Brain microvascular endothelial cell (primary cell): ENCODE measurements at regions not wholly inside any gene's neighbourhood (a gene's known extent, or its start where the extent isn't known, plus 50 kb on each side); places are given as distances from the start of the nearest gene placed in this dataset.

Experiments
- DNase-seq: peaks from one replicate; pipeline ENCODE4 v3.0.0-alpha.2; 2020
- H3K27ac ChIP-seq: fragments of 250-450 bp; sonication (Bioruptor Pico); 2 replicates; pipeline ENCODE4 v1.5.1; 2020; ENCODE audit warnings: mild to moderate bottlenecking, moderate library complexity
- H3K27me3 ChIP-seq: fragments of 250-450 bp; sonication (Bioruptor Pico); replicated peaks from 2 replicates; pipeline ENCODE4 v1.5.1; 2020; ENCODE audit warnings: mild to moderate bottlenecking
- H3K36me3 ChIP-seq: fragments of 250-450 bp; sonication (Bioruptor Pico); replicated peaks from 2 replicates; pipeline ENCODE4 v1.5.1; 2020; ENCODE audit warnings: mild to moderate bottlenecking
- H3K4me3 ChIP-seq: 2 replicates; pipeline ENCODE4 v1.5.1; 2011; ENCODE audit warnings: low read depth, mild to moderate bottlenecking, control low read depth, low read length, moderate library complexity
- CTCF ChIP-seq: IDR thresholded peaks from 2 replicates; pipeline ENCODE4 v1.5.1; 2011; ENCODE audit warnings: low read depth, mild to moderate bottlenecking, moderate library complexity, low read length, control low read depth, inconsistent platforms; ENCODE audit errors: missing control alignments
- in situ Hi-C: cut with HindIII; loops from 2 replicates; pipeline ENCODE4 v1.10.0; 2017; ENCODE audit warnings: low sequenced_read_pairs, low pct_ligation_motif_present

GRCh38 chr2:156031121-156031520 lies 301.4 kb downstream of the NR4A2 start:
- no peak for DNase-seq
- Histone ChIP-seq H3K4me3 (no peak overlapping the region), H3K27ac (no peak overlapping the region), H3K36me3 (no peaks in the 10 kb centered on the region), H3K27me3 (no peaks in the 10 kb centered on the region)
- no peak for TF ChIP-seq CTCF
- in situ Hi-C loops, result no loop called here

GRCh38 chr2:156023229-156023869 lies 309.2 kb downstream of the NR4A2 start:
- no peaks in the 10 kb centered on the region for H3K27me3 ChIP-seq
- DNase-seq, result no peak
- in situ Hi-C loops, result no loop called here
- no peak for TF ChIP-seq CTCF
- no peak overlapping the region for H3K27ac ChIP-seq
- H3K4me3 ChIP-seq, result no peak overlapping the region
- no peaks in the 10 kb centered on the region for H3K36me3 ChIP-seq

- no peak overlapping the region for H3K4me3 ChIP-seq
- TF ChIP-seq CTCF, result no peak
- DNase-seq, result no peak
- H3K36me3 ChIP-seq, result no peaks in the 10 kb centered on the region
- H3K27me3 ChIP-seq, result no peaks in the 10 kb centered on the region
- H3K27ac ChIP-seq, result no peak overlapping the region
- in situ Hi-C loops, result no loop called here
Measured at GRCh38 chr2:156021146-156022040, 311.1 kb downstream of the NR4A2 start.

- no peak for TF ChIP-seq CTCF
- in situ Hi-C loops, result no loop called here
- Histone ChIP-seq H3K27me3 (no peaks in the 10 kb centered on the region), H3K4me3 (no peak overlapping the region), H3K36me3 (no peaks in the 10 kb centered on the region), H3K27ac (no peak overlapping the region)
- no peak for DNase-seq
Measured at GRCh38 chr2:156019341-156019740, 313.2 kb downstream of the NR4A2 start.

GRCh38 chr2:156017341-156017885 lies 315.1 kb downstream of the NR4A2 start:
- Histone ChIP-seq H3K4me3 (no peak overlapping the region), H3K27ac (no peak overlapping the region), H3K36me3 (no peaks in the 10 kb centered on the region), H3K27me3 (no peaks in the 10 kb centered on the region)
- no peak for TF ChIP-seq CTCF
- no peak for DNase-seq
- in situ Hi-C loops, result no loop called here
